ENCODE measurements at regions not wholly inside any gene's neighbourhood (a gene's known extent, or its start where the extent isn't known, plus 50 kb on each side); places are given as distances from the start of the nearest gene placed in this dataset.

- TF ChIP-seq CTCF (conservative IDR thresholded peaks at IDR 0.05) = no peak
- TF ChIP-seq EZH2 (IDR thresholded peaks at IDR 0.05; ENCODE audit: low read depth) = no peak
Measured at GRCh38 chr2:145126146-145126545, 606.2 kb upstream of the ZEB2 start.
